Heart left ventricle (tissue), 13 donors: ENCODE measurements at regions not wholly inside any gene's neighbourhood (a gene's known extent, or its start where the extent isn't known, plus 50 kb on each side); places are given as distances from the start of the nearest gene placed in this dataset.

Experiments used
- POLR2A ChIP-seq, 2 donors: fragments of 450-650 bp; IDR thresholded peaks; one replicate each; pipeline ENCODE4 v1.6.1; 2017; ENCODE audit warnings: antibody characterized with exemption in 2 of 2, mild to moderate bottlenecking in 2 of 2, moderate library complexity in 2 of 2
- TF ChIP-seq, protein P1 (sequence below), 12 donors: fragments of 200-600 bp; sonication (generic) in 4 of 12; IDR thresholded peaks; one replicate each; pipeline versions ENCODE4 v1.5.0 to v1.8.0; 2018 to 2022; ENCODE audit warnings: antibody characterized with exemption in 12 of 12, mild to moderate bottlenecking in 5 of 12
- donor health status: ischemic (EF 13 %, LVEDD 7.1; RV severe dilation, severe dysfunction).
- donor health status: DM: no; HTN: yes; CAD: no.
- donor health status: DM: no; HTN: no; CAD: no.
- donor health status: ischemic (EF 25% LVEDD 6.9; RV normal size, moderate dysfunction).
- donor health status: ischemic (EF 25% LVEDD 5.7; RV mildly dilated, moderate dysfunction).
- donor health status: ischemic (EF 35%, LVEDD 5.7; RV mildly dilated, moderate dysfunction).
- donor health status: nonischemic (EF 11% LVEDD 7.7; RV severe dilation, severe dysfunction).
- donor health status: DM: yes; HTN: yes; CAD: no.
- donor health status: PGD.
- donor health status: ischemic (EF 29% LVEDD 5.4; RV normal size, mild dysfunction).
- donor health status: nonischemic (EF 23%, LVEDD 6.1; RV moderate dilation, normal function).

DNA sequence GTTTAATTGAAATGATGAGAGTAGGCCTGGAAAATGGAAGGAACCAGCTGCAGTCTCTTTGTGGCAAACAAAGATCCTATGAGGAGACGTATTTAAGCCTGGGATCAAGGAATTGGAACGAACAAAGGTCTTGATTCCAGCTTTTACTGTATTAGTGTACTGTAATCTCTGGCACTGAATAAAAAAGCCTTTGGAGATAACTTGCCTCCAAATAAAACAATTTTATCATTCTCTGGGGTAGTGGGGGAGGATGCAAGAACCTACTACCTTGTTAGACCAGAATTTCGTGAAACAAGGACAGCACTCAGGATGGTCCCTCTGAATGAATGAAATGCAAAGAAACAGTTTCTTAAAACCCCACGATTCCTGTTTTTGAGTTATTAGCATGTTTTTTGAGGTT, 134.2 kb downstream of the RWDD3 start:
- TF ChIP-seq, protein P1, sequence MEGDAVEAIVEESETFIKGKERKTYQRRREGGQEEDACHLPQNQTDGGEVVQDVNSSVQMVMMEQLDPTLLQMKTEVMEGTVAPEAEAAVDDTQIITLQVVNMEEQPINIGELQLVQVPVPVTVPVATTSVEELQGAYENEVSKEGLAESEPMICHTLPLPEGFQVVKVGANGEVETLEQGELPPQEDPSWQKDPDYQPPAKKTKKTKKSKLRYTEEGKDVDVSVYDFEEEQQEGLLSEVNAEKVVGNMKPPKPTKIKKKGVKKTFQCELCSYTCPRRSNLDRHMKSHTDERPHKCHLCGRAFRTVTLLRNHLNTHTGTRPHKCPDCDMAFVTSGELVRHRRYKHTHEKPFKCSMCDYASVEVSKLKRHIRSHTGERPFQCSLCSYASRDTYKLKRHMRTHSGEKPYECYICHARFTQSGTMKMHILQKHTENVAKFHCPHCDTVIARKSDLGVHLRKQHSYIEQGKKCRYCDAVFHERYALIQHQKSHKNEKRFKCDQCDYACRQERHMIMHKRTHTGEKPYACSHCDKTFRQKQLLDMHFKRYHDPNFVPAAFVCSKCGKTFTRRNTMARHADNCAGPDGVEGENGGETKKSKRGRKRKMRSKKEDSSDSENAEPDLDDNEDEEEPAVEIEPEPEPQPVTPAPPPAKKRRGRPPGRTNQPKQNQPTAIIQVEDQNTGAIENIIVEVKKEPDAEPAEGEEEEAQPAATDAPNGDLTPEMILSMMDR (IDR thresholded peaks at IDR 0.05), result no peak
- no peak for TF ChIP-seq POLR2A (IDR thresholded peaks at IDR 0.05)
